Activated CD8-positive, alpha-beta memory T cell treated with anti-CD3 and anti-CD28 coated beads for 24 hours (primary cell): ENCODE measurements at regions not wholly inside any gene's neighbourhood (a gene's known extent, or its start where the extent isn't known, plus 50 kb on each side); places are given as distances from the start of the nearest gene placed in this dataset.
"Not testable (repeated sequence)": the region's sequence is repeated elsewhere in the genome, so short reads cannot be mapped to it uniquely, and the experiment has no call there.

Experiments used
- DNase-seq: peaks from one replicate; pipeline ENCODE4 v3.0.0-alpha.2; 2020

GRCh38 chrX:69060631-69061408, 104.4 kb downstream of the PJA1 start:
- peak; percentile 45 for DNase-seq

GRCh38 chrX:69055193-69055592, 110.1 kb downstream of the PJA1 start:
- no peak for DNase-seq

- not testable (repeated sequence) for DNase-seq
These were observed 110.8 kb downstream of the PJA1 start for GRCh38 chrX:69054497-69054896.

- no peak for DNase-seq
These were observed 113.4 kb downstream of the PJA1 start for GRCh38 chrX:69051901-69052300.

GRCh38 chrX:69050051-69050765, 115.0 kb downstream of the PJA1 start:
- DNase-seq: no peak

- peak; percentile 33 for DNase-seq
These were observed 118.2 kb downstream of the PJA1 start for GRCh38 chrX:69046996-69047490.

GRCh38 chrX:69045616-69046345, 119.5 kb downstream of the PJA1 start:
- no peak for DNase-seq

- DNase-seq: no peak
These were observed 126.4 kb downstream of the PJA1 start for GRCh38 chrX:69038816-69039215.

- DNase-seq: peak; percentile 26
These were observed 127.1 kb downstream of the PJA1 start for GRCh38 chrX:69038188-69038587.

- peak; percentile 7 for DNase-seq
These were observed 127.5 kb downstream of the PJA1 start for GRCh38 chrX:69037786-69038185.

GRCh38 chrX:69036674-69037573, 128.3 kb downstream of the PJA1 start:
- peak; percentile 19 for DNase-seq

GRCh38 chrX:69034451-69034850, 130.8 kb downstream of the PJA1 start:
- DNase-seq: no peak

- DNase-seq: no peak
These were observed 131.3 kb downstream of the PJA1 start for GRCh38 chrX:69033936-69034335.

GRCh38 chrX:69032601-69033000, 132.7 kb downstream of the PJA1 start:
- DNase-seq: peak; percentile 33

- DNase-seq: peak; percentile 33
These were observed 133.3 kb downstream of the PJA1 start for GRCh38 chrX:69031971-69032391.

GRCh38 chrX:69031181-69031580, 134.1 kb downstream of the PJA1 start:
- peak; percentile 26 for DNase-seq

GRCh38 chrX:69029771-69030170, 135.5 kb downstream of the PJA1 start:
- peak; percentile 21 for DNase-seq

GRCh38 chrX:69028761-69029120, 136.5 kb downstream of the PJA1 start:
- DNase-seq: peak; percentile 21

GRCh38 chrX:69028006-69028760, 137.1 kb downstream of the PJA1 start:
- peak; percentile 17 for DNase-seq

- DNase-seq: peak; percentile 32
These were observed 137.9 kb downstream of the PJA1 start for GRCh38 chrX:69027181-69028005.
